Activated CD4-positive, alpha-beta T cell treated with anti-CD3 and anti-CD28 coated beads for 36 hours (primary cell): ENCODE measurements at regions not wholly inside any gene's neighbourhood (a gene's known extent, or its start where the extent isn't known, plus 50 kb on each side); places are given as distances from the start of the nearest gene placed in this dataset.

Experiments used
- ATAC-seq: fragments of 200-7000 bp; cut with Tn5 transposase; one replicate; pipeline ENCODE4 v1.10.0; 2021; ENCODE audit warnings: mild to moderate bottlenecking, moderate library complexity
- CTCF ChIA-PET: fragments of 350-600 bp; sonication (Branson Sonifier 250); formaldehyde crosslinking; loops from one replicate; lab custom pipeline; 2021; ENCODE audit warnings: antibody characterized with exemption; lab: Charles Lee
- POLR2A ChIA-PET: fragments of 350-600 bp; sonication (Branson Sonifier 250); formaldehyde crosslinking; loops from one replicate; lab custom pipeline; 2021; ENCODE audit warnings: antibody characterized with exemption, inconsistent platforms; lab: Charles Lee
- DNase-seq: peaks from one replicate; pipeline ENCODE4 v3.0.0-alpha.2; 2020
- H3K27ac Mint-ChIP-seq: one replicate; pipeline ENCODE4 v1.8.0; 2021; ENCODE audit warnings: mixed read lengths
- H3K27me3 Mint-ChIP-seq: one replicate; pipeline ENCODE4 v1.8.0; 2021; ENCODE audit warnings: mixed read lengths
- H3K36me3 Mint-ChIP-seq: one replicate; pipeline ENCODE4 v1.8.0; 2021; ENCODE audit warnings: low read depth, mixed read lengths
- H3K4me1 Mint-ChIP-seq: one replicate; pipeline ENCODE4 v1.8.0; 2021; ENCODE audit warnings: mixed read lengths
- H3K4me3 Mint-ChIP-seq: one replicate; pipeline ENCODE4 v1.8.0; 2021; ENCODE audit warnings: mild to moderate bottlenecking, moderate library complexity, mixed read lengths
- H3K9me3 Mint-ChIP-seq: one replicate; pipeline ENCODE4 v1.8.0; 2021; ENCODE audit warnings: low read depth, mixed read lengths
- intact Hi-C, 2 experiments: fragments of 100-400 bp; cut with DNase I in 1 of 2; cut with micrococcal nuclease in 1 of 2; formaldehyde crosslinking; loops; one replicate each; pipeline versions ENCODE4 v1.14.2 to v1.15.1; 2022 to 2024; cut with DNase I, micrococcal nuclease

DNA sequence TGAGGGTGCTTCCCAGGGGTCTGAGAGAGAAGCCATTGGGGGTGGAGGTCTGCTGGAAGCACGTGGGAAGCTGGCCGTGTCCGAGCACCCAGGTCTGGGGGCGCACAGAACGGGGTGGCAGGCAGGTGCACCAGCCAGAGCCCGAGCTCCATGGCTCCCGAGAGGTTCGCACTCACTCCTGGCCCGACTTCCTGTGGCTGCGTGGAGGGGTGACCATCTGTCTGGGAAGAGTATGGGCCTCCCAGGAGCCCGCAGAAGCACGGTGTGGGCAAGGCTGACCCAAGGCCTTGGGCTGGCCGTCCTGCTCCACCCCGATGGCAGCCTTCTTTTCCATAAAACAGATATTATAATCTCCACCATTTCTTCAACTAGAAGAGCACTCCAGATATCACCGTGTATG lies 256.0 kb upstream of the B3GAT1 start:
- POLR2A ChIA-PET: no interaction called here
- no peak overlapping the region for H3K27ac Mint-ChIP-seq
- peaks cover 17% of the 10 kb centered on the region for H3K27me3 Mint-ChIP-seq
- DNase-seq (no peak), ATAC-seq (no peak)
- H3K4me3 Mint-ChIP-seq: no peak overlapping the region
- H3K9me3 Mint-ChIP-seq: no peaks in the 10 kb centered on the region
- H3K36me3 Mint-ChIP-seq: no peaks in the 10 kb centered on the region
- CTCF ChIA-PET: no interaction called here
- no peaks in the 10 kb centered on the region for H3K4me1 Mint-ChIP-seq
- intact Hi-C loops: no loop called here

DNA sequence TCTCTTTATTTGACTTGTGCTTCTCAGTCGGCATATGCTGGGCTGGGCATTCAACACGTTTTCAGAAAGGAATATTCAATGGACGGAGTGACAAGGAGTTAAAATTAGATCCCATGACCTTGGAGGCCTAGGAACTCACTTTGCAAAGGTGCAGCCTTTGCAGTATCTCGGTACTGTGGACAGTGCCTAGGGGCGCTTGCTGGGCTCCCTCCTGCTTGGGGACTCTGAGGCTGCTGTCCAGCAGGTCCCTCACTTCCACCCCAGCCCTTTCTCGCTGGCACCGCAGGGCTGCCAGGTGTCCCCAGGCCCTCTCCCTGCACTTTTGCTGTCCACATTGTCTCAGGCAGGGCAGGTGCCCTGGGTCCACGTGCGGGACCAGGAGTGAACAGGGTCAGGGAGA lies 255.5 kb upstream of the B3GAT1 start:
- Mint-ChIP-seq H3K27me3 (peaks cover 17% of the 10 kb centered on the region), H3K27ac (no peak overlapping the region), H3K4me3 (no peak overlapping the region), H3K9me3 (no peaks in the 10 kb centered on the region), H3K36me3 (no peaks in the 10 kb centered on the region), H3K4me1 (no peaks in the 10 kb centered on the region)
- DNase-seq (no peak), ATAC-seq (no peak)
- CTCF ChIA-PET: no interaction called here
- intact Hi-C loops: no loop called here
- POLR2A ChIA-PET: no interaction called here

DNA sequence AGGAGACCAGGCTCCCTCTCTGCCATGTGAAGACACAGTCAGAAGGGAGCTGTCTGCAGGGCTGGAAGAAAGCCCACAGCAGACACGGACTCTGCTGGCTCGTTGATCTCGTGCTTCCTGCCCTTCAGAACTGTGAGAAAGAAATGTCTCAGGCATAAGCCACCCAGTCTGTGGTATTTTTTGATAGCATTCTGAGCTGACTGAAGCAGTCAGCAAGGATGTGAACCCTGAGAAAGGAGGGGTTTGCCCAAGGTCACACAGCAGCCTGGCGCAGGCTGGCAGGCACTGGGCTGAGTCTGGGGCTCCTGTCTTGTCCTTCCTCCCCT lies 255.1 kb upstream of the B3GAT1 start:
- DNase-seq (no peak), ATAC-seq (no peak)
- Mint-ChIP-seq H3K27me3 (peaks cover 17% of the 10 kb centered on the region), H3K36me3 (no peaks in the 10 kb centered on the region), H3K27ac (no peak overlapping the region), H3K4me3 (no peak overlapping the region), H3K9me3 (no peaks in the 10 kb centered on the region), H3K4me1 (no peaks in the 10 kb centered on the region)
- ChIA-PET CTCF (interaction anchor here (0.6 kb wide), 1 partner anchor 163 kb away, joined by 3 read pairs; no protein-coding TSS in a partner anchor), POLR2A (no interaction called here)
- intact Hi-C loops: no loop called here

DNA sequence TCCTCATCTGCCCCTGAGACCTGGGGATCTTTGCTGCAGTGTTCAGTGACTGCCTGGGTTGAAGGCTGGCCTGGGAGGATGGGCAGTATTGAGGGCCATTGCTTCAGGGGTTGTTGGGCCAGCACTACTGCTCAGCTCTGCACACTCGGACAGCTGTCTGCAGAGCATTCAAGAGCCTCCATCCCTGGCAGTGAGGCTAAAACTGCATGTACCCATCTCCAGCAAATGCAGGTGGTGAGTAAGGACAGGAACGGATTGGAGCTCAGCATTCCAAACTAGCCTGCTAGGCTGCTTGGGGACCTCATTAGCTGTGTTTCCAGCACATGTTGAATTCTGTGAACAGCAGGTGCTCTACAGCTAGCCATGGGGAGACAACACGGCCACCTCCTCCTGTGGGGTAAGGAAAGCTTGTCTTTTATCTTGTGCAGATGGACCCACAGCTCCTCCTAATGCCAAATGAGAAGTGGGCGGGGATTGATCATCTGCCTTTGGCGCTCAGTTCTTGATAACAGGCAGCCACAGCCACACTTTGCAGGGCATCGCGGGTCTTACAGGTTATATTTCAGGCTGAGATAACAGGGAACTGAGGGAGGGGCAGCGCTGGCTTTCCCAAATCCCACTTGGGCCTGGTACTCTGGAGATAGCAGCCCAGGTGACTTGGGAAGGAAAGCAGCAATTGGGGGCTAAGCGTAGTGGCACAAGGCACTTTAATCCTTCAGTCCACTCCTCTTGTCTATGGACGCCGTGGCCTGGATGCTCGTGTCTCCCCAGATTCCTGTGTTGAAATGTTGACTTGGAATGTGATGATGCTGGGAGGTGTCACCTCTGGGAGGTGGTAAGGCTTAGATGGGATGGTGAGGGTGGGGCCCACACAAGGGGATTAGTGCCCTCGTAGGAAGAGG lies 254.5 kb upstream of the B3GAT1 start:
- Mint-ChIP-seq H3K36me3 (no peaks in the 10 kb centered on the region), H3K27me3 (peaks cover 13% of the 10 kb centered on the region), H3K4me1 (no peaks in the 10 kb centered on the region), H3K9me3 (no peaks in the 10 kb centered on the region), H3K27ac (no peak overlapping the region), H3K4me3 (no peak overlapping the region)
- DNase-seq (no peak), ATAC-seq (no peak)
- POLR2A ChIA-PET: no interaction called here
- CTCF ChIA-PET: interaction anchor here (0.6 kb wide), 1 partner anchor 163 kb away, joined by 3 read pairs; no protein-coding TSS in a partner anchor
- intact Hi-C loops: no loop called here

DNA sequence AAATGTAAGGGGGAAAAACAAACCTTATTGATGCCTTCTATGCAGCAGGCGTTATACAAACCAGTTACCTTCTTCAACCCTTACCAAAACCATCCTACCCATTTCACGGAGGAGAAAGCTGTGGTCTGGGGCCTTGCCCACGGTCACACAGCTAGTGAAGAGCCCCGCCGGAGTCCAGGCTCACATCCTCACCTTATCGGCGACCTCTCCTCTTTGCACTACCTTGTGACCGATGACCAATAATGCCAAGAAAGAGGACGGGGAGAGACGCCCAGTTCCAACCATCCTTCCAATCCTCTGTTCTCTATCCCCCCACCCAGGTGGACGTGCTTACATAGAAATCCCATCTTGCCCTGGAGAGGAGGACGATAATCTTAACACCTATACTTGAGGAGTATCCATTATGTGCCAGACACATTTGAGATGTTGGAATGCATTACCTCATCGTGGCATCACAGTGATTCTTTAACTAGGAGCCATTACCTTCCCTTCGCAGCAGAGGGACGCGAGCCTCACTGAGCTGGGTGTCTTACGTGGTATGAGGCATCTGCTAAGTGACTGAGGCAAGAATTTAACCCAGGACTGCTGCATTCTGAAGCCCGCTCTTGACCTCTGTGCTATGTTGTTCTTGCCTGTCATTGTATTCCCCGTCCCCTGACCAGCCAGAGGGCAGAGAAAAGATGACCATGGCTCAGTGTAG lies 253.7 kb upstream of the B3GAT1 start:
- H3K27ac Mint-ChIP-seq: no peak overlapping the region
- ATAC-seq (no peak), DNase-seq (no peak)
- intact Hi-C loops: no loop called here
- POLR2A ChIA-PET: no interaction called here
- no peaks in the 10 kb centered on the region for H3K9me3 Mint-ChIP-seq
- no peaks in the 10 kb centered on the region for H3K36me3 Mint-ChIP-seq
- no peak overlapping the region for H3K4me3 Mint-ChIP-seq
- CTCF ChIA-PET: no interaction called here
- H3K27me3 Mint-ChIP-seq: peaks cover 10% of the 10 kb centered on the region
- no peaks in the 10 kb centered on the region for H3K4me1 Mint-ChIP-seq

DNA sequence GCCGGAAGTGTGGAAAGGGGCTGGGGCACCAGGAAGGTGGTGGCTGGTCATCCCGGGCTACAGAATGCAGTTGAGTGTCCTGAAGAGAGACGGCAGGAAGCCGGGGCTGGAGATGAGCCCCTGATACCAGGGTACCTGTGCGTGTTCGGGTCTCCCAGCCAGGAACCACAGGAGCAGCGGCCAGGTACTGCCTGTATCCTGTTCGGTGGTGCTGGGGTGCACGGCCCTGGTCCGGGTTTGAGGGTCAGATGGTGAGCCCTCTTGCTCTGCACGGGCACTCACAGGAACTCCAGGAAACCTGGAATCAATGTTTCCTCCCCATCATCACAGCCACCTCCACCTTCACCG lies 253.1 kb upstream of the B3GAT1 start:
- H3K27me3 Mint-ChIP-seq: peaks cover 9% of the 10 kb centered on the region
- H3K4me3 Mint-ChIP-seq: no peak overlapping the region
- H3K27ac Mint-ChIP-seq: no peak overlapping the region
- H3K36me3 Mint-ChIP-seq: no peaks in the 10 kb centered on the region
- ATAC-seq (no peak), DNase-seq (no peak)
- no peaks in the 10 kb centered on the region for H3K4me1 Mint-ChIP-seq
- CTCF ChIA-PET: no interaction called here
- peaks cover 1% of the 10 kb centered on the region for H3K9me3 Mint-ChIP-seq
- intact Hi-C loops: no loop called here
- POLR2A ChIA-PET: no interaction called here

DNA sequence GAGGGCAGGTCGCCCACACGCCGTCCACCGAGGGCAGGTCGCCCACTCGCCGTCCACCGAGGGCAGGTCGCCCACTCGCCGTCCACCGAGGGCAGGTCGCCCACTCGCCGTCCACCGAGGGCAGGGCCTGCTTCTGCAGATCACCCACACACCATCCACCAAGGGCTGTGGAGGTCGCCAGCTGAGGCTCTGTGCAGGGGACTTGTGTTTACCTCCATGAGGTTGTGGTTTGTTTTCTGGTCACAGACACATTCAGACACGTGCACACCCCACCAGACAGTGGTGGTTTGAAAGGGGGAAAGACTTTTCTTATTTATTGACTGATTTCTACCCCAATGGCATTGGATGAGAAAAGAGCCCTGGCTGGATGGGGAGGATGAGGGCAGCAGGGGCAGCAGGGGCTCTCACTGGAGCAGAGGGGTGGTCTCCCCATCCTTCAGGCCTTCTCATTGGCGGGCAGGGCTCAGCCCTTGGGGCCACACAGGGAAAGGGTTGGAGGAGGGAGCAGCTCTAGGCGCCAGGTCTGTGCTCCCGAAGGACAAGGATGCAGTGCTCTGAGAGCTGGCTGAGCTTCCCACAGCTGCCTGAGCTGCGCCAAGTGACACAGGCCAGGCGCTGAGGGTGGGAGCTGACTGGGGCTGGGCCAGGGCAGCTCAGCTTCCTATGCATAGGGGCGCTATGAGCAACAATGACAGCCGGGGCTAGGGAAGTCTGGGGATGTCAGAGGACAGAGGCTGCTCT lies 252.6 kb upstream of the B3GAT1 start:
- CTCF ChIA-PET: no interaction called here
- intact Hi-C loops: no loop called here
- no peak for DNase-seq
- no peak overlapping the region for H3K27ac Mint-ChIP-seq
- peaks cover 1% of the 10 kb centered on the region for H3K9me3 Mint-ChIP-seq
- no peak overlapping the region for H3K4me3 Mint-ChIP-seq
- H3K27me3 Mint-ChIP-seq: peaks cover 11% of the 10 kb centered on the region
- POLR2A ChIA-PET: no interaction called here
- H3K36me3 Mint-ChIP-seq: no peaks in the 10 kb centered on the region
- ATAC-seq: no peak
- H3K4me1 Mint-ChIP-seq: no peaks in the 10 kb centered on the region

DNA sequence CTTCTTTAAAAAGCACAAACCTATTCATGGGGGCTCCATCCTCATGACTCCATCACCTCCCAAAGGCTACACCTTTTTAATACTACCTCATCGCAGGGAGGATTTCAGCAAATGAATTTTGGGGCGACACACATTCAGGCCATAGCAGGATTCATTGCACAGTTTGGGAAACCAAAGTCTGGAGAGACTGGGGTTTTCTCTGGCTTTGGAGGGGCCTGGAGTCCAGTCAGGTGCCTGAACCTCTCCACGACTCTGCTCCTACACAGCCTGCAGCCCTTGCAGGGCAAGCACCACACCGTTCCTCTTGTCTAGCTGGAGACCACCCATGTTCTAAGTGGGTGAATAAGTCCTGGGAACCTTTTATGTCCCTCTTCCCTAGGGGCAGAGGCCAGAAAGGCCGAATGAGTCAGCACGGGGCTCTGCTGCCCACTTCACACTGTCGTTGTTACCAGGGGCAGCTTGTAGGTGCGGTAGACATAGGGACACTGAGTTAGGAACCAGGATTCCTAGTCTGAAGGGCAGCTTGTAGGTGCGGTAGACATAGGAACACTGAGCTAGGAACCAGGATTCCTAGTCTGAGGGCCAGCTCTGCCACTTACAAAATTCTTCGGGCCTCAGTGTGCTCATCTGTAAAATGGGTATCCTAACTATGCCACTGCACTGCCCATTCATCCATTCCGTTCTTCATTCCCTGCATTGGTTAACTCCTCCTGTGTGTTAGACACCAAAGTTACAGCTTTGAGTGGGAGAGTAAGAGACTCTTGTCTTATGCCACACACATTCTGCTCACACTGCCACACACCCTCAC lies 251.7 kb upstream of the B3GAT1 start:
- no peak for DNase-seq
- H3K4me3 Mint-ChIP-seq: no peak overlapping the region
- ATAC-seq: no peak
- no peak overlapping the region for H3K27ac Mint-ChIP-seq
- POLR2A ChIA-PET: no interaction called here
- peaks cover 1% of the 10 kb centered on the region for H3K9me3 Mint-ChIP-seq
- H3K36me3 Mint-ChIP-seq: no peaks in the 10 kb centered on the region
- no peaks in the 10 kb centered on the region for H3K4me1 Mint-ChIP-seq
- intact Hi-C loops: no loop called here
- CTCF ChIA-PET: no interaction called here
- peaks cover 9% of the 10 kb centered on the region for H3K27me3 Mint-ChIP-seq

DNA sequence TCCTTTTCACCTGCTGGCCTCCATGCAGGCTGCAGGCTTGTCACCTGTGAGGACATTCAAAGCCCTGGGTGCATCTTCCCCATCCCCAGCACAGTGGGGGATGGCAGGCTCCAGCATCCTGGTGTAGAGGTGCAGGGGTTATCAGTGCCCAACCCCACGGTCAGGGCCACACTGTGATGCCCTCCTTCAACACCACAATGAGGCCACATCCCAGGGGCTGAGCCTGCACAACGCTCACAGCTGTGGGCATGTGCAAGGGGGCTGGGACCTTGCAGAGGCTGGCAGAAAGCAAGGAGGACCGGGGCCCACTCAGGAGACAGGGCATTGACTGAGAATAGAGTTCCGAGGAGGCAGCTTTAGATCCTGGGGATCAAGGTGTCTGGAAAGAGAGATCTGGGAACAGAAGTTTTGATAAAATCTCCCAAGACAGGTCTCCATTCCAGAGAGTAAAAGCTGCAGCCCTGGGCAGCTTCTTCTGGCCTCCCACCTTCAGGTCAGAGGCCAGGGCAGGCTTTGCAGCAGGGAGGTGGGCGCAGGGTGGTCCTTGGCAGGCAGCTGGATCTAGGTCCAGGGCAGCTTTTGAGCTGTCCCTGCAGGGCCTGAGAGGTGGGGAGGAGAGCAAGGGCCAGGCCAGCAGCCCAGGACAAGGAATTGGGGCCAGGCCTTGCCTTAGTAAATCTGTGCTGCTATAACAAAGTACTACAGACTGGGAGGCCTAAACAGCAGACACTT lies 250.8 kb upstream of the B3GAT1 start:
- DNase-seq (no peak), ATAC-seq (no peak)
- Mint-ChIP-seq H3K4me1 (no peaks in the 10 kb centered on the region), H3K9me3 (peaks cover 1% of the 10 kb centered on the region), H3K27me3 (peaks cover 6% of the 10 kb centered on the region), H3K27ac (no peak overlapping the region), H3K36me3 (no peaks in the 10 kb centered on the region), H3K4me3 (no peak overlapping the region)
- ChIA-PET POLR2A (no interaction called here), CTCF (no interaction called here)
- intact Hi-C loops: no loop called here

DNA sequence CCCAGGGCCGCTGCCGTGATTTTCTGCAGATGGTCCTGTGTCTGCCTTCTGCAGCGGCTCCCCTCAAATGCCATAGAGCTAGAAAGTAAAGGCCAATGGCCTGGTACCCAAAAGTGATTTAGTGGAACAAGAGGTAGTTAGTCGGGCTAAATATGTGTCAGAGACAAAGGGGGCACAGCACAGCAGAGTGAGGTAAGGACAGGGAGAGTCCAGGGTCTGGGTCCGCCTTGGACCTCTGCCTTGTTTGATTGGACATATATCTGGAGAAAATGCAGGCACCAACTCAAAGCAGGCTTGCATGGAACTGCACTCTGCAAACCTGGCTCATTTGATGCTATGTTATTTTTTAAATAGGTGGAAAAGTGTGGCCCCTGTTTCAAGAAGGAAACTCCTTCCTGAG lies 249.6 kb upstream of the B3GAT1 start:
- ChIA-PET CTCF (no interaction called here), POLR2A (no interaction called here)
- Mint-ChIP-seq H3K9me3 (peaks cover 1% of the 10 kb centered on the region), H3K27me3 (peaks cover 6% of the 10 kb centered on the region), H3K36me3 (no peaks in the 10 kb centered on the region), H3K4me3 (no peak overlapping the region), H3K4me1 (no peaks in the 10 kb centered on the region), H3K27ac (no peak overlapping the region)
- DNase-seq (no peak), ATAC-seq (no peak)
- intact Hi-C loops: no loop called here

DNA sequence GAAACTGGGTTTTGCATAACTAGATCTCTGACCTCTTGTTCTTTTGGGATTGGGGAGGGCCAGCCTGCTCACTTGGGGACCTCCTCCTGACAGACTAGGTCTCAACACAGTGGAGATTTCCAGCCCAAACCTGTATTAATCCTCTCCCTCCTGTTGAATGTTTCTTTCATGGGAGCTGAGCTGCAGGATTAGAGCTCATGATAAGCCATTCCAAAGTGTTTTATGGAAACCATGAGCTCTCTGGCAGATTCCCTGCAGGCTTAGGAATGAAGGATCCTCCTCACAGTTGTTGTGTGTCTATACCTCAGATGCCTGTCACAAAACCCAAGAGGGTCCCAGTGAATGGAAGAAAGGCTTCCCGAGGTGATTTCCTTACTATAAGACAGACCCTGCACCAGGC lies 248.4 kb upstream of the B3GAT1 start:
- ChIA-PET CTCF (no interaction called here), POLR2A (no interaction called here)
- intact Hi-C loops: no loop called here

More for the DNA sequence above, 248.4 kb upstream of the B3GAT1 start:
- H3K27me3 Mint-ChIP-seq: peaks cover 6% of the 10 kb centered on the region
- H3K27ac Mint-ChIP-seq: no peak overlapping the region
- ATAC-seq (no peak), DNase-seq (no peak)
- H3K4me1 Mint-ChIP-seq: peaks cover 5% of the 10 kb centered on the region
- H3K4me3 Mint-ChIP-seq: no peak overlapping the region
- no peaks in the 10 kb centered on the region for H3K36me3 Mint-ChIP-seq
- H3K9me3 Mint-ChIP-seq: peaks cover 7% of the 10 kb centered on the region
